DMS53 (cell line): ENCODE measurements at regions not wholly inside any gene's neighbourhood (a gene's known extent, or its start where the extent isn't known, plus 50 kb on each side); places are given as distances from the start of the nearest gene placed in this dataset.
"Not testable (repeated sequence)": the region's sequence is repeated elsewhere in the genome, so short reads cannot be mapped to it uniquely, and the experiment has no call there.

Source experiments
- DNase-seq: peaks from one replicate; lab custom pipeline; 2025; lab: John Stamatoyannopoulos, UW

- DNase-seq: no peak
Measured at GRCh38 chr2:209305746-209306196, 118.1 kb upstream of the MAP2 start.

GRCh38 chr2:209307161-209308001 is 116.5 kb upstream of the MAP2 start:
- DNase-seq: peak; percentile 4

GRCh38 chr2:209308415-209308814 is 115.4 kb upstream of the MAP2 start:
- DNase-seq: no peak

GRCh38 chr2:209311948-209312347 is 111.9 kb upstream of the MAP2 start:
- no peak for DNase-seq

GRCh38 chr2:209312450-209312849 is 111.4 kb upstream of the MAP2 start:
- DNase-seq: not testable (repeated sequence)

- DNase-seq: no peak
Measured at GRCh38 chr2:209314653-209315052, 109.2 kb upstream of the MAP2 start.

GRCh38 chr2:209316141-209316540 is 107.7 kb upstream of the MAP2 start:
- DNase-seq: no peak

- DNase-seq: peak; percentile 6
Measured at GRCh38 chr2:209321076-209321475, 102.8 kb upstream of the MAP2 start.

- DNase-seq: no peak
Measured at GRCh38 chr2:209321581-209321980, 102.3 kb upstream of the MAP2 start.

GRCh38 chr2:209322041-209322440 is 101.8 kb upstream of the MAP2 start:
- DNase-seq: peak; percentile 27

GRCh38 chr2:209322905-209323512 is 100.8 kb upstream of the MAP2 start:
- DNase-seq: no peak

- peak; percentile 24 for DNase-seq
Measured at GRCh38 chr2:209323738-209324137, 100.1 kb upstream of the MAP2 start.

- DNase-seq: no peak
Measured at GRCh38 chr2:209324281-209324680, 99.6 kb upstream of the MAP2 start.

GRCh38 chr2:209331291-209331844 is 92.5 kb upstream of the MAP2 start:
- DNase-seq: peak; percentile 74

GRCh38 chr2:209334188-209335017 is 89.4 kb upstream of the MAP2 start:
- DNase-seq: peak; percentile 89

- no peak for DNase-seq
Measured at GRCh38 chr2:209340522-209340921, 83.3 kb upstream of the MAP2 start.

- no peak for DNase-seq
Measured at GRCh38 chr2:209344349-209344748, 79.5 kb upstream of the MAP2 start.

GRCh38 chr2:209348433-209348832 is 75.4 kb upstream of the MAP2 start:
- DNase-seq: no peak

GRCh38 chr2:209351636-209352035 is 72.2 kb upstream of the MAP2 start:
- no peak for DNase-seq

GRCh38 chr2:209358992-209359391 is 64.9 kb upstream of the MAP2 start:
- no peak for DNase-seq

GRCh38 chr2:209367075-209367747 is 56.6 kb upstream of the MAP2 start:
- DNase-seq: no peak

- no peak for DNase-seq
Measured at GRCh38 chr2:209368406-209368805, 55.4 kb upstream of the MAP2 start.
